Stimulated activated naive CD8-positive, alpha-beta T cell treated with anti-CD3 and anti-CD28 coated beads, Interleukin-15, amount 100 ng/mL, for 72 hours (primary cell): ENCODE measurements at regions not wholly inside any gene's neighbourhood (a gene's known extent, or its start where the extent isn't known, plus 50 kb on each side); places are given as distances from the start of the nearest gene placed in this dataset.

Experiments
- ATAC-seq: fragments of 150-1000 bp; cut with Tn5 transposase; 2 replicates; pipeline ENCODE4 v1.10.0; 2021; ENCODE audit warnings: mild to moderate bottlenecking, moderate library complexity
- DNase-seq, 2 donors: peaks; one replicate each; pipeline ENCODE4 v3.0.0; 2021 to 2022
- H3K27ac Mint-ChIP-seq, 2 donors: one replicate each; pipeline ENCODE4 v1.8.0; 2022; ENCODE audit warnings: mild to moderate bottlenecking in 2 of 2, mixed read lengths in 2 of 2, moderate library complexity in 2 of 2
- H3K27me3 Mint-ChIP-seq: one replicate; pipeline ENCODE4 v1.8.0; 2022; ENCODE audit warnings: mixed read lengths
- H3K4me1 Mint-ChIP-seq: one replicate; pipeline ENCODE4 v1.8.0; 2022; ENCODE audit warnings: mild to moderate bottlenecking, mixed read lengths
- H3K4me3 Mint-ChIP-seq, 2 donors: one replicate each; pipeline ENCODE4 v1.8.0; 2022; ENCODE audit warnings: mild to moderate bottlenecking in 2 of 2, mixed read lengths in 2 of 2, moderate library complexity in 1 of 2
- H3K9me3 Mint-ChIP-seq, 2 donors: one replicate each; pipeline ENCODE4 v1.8.0; 2022; ENCODE audit warnings: mixed read lengths in 2 of 2

DNA sequence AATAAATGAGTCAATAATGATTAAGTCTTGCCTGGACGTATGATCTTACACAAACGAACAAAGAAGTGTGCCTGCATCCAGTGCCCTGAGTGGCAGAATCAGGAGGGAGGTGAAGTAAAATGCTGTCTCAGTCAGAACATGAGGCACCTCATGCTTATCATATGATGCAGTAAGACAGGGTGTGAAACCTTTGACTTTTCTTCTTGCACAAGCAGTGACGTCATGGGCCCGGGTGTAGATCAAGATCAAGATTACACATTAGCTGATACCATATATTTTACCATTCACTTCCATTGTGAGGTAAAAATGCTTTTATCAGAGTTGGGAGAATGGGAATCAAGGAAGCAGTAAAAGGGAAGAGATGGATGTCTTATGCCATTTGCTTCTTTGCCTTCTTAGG lies 291.6 kb upstream of the PLSCR5 start:
- Mint-ChIP-seq H3K27ac (no peak overlapping the region), H3K27me3 (no peaks in the 10 kb centered on the region), H3K9me3 (no peaks in the 10 kb centered on the region), H3K4me3 (no peak overlapping the region), H3K4me1 (no peaks in the 10 kb centered on the region)
- ATAC-seq (no peak), DNase-seq (no peak)

DNA sequence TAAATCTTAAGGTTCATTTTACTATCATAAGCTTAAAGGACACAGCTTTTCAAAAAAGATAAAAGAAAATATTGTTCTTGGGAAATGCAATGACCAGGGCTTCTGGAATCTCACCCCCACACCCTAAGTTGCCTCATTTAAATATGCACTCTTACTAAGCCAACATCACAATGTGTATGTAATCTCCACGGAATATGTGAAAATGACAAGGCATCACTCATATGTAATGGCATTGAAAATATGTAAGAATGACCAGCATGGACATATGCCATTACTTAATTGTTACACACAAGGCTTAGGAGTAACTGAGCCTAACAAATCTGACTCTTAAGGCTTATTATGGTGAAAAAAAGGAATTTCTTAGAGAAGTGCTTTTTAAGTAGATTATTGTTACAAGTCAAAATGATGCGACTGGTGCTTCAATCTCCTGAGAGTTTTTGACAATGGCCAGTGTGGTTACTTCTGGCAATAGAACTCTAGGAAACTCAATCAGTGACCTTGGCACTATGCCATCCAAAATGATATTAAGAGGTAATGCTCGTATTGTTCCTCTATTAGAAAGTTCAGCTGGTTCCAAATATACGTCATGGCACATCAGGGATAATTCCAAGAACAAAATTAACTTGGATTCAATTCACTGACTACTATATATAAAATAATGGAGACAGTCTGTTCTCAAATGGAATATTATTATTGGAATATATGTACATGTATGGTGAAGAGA lies 290.0 kb upstream of the PLSCR5 start:
- DNase-seq (no peak), ATAC-seq (no peak)
- no peaks in the 10 kb centered on the region for H3K9me3 Mint-ChIP-seq
- H3K27ac Mint-ChIP-seq = no peak overlapping the region
- no peaks in the 10 kb centered on the region for H3K27me3 Mint-ChIP-seq
- no peaks in the 10 kb centered on the region for H3K4me1 Mint-ChIP-seq
- H3K4me3 Mint-ChIP-seq = no peak overlapping the region

DNA sequence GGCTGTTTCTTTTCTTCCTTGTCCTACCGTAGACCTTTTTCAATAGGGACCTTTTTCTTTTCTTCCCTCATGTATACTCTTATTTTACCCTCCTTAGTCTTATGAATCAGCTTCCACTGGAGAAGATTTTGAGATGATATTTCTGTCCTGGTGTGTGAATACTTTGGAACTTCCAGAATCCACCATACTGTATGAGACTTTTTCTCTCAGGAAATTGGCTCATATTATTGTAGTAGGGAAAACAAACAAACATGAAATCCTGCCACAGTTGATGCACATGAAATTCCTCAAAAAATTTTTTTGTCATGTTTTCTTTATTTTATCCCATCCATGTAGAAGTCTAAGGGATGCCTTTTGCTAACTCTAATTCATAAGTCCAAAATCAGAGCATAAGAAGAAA lies 289.3 kb upstream of the PLSCR5 start:
- DNase-seq = no peak
- no peaks in the 10 kb centered on the region for H3K4me1 Mint-ChIP-seq
- no peak overlapping the region for H3K4me3 Mint-ChIP-seq

DNA sequence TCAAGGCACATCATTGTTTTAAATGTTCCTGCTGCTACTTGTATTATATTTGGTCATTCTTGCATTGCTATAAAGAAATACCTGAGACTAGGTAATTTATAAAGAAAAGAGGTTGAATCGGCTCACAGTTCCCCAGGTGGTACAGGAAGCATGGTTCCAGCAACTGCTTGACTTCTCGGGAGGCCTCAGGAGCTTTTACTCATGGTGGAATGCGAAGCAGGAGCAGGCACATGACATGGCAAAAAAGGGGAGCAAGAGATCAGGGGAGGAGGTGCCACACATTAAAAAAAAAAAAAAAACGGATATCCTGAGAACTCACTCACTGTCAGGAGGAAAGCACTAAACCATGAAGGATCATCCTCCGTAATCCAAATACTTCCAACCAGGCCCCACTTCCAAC lies 286.9 kb upstream of the PLSCR5 start:
- DNase-seq = no peak
- H3K27me3 Mint-ChIP-seq = no peaks in the 10 kb centered on the region
- H3K27ac Mint-ChIP-seq = no peak overlapping the region
- no peaks in the 10 kb centered on the region for H3K9me3 Mint-ChIP-seq
- H3K4me3 Mint-ChIP-seq = no peak overlapping the region
- ATAC-seq = no peak
- no peaks in the 10 kb centered on the region for H3K4me1 Mint-ChIP-seq

More for the DNA sequence above, 289.3 kb upstream of the PLSCR5 start:
- H3K9me3 Mint-ChIP-seq = no peaks in the 10 kb centered on the region
- ATAC-seq = no peak
- H3K27me3 Mint-ChIP-seq = no peaks in the 10 kb centered on the region
- H3K27ac Mint-ChIP-seq = no peak overlapping the region

DNA sequence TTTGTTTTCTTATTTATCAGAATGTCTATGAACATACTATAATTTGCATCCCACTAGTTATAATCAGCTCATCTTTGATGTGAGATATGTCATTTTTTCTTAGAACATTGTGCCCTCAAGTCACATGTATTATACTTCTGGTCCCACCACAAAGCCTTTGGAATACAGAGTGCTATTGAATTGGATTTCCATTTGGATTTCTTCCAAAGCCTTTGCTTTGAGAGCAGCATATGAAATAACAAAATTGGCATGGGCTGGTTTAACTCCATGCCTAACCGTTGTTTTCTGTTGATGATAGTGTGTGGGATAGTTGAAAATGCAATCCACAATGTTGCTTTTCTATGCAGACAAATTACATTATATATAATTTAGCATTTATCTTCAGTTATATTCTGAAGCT lies 284.5 kb upstream of the PLSCR5 start:
- DNase-seq (no peak), ATAC-seq (no peak)
- no peak overlapping the region for H3K4me3 Mint-ChIP-seq
- peaks cover 5 to 7% of the 10 kb centered on the region in 2 donors for H3K9me3 Mint-ChIP-seq
- H3K27ac Mint-ChIP-seq = no peak overlapping the region
- no peaks in the 10 kb centered on the region for H3K4me1 Mint-ChIP-seq
- H3K27me3 Mint-ChIP-seq = no peaks in the 10 kb centered on the region

DNA sequence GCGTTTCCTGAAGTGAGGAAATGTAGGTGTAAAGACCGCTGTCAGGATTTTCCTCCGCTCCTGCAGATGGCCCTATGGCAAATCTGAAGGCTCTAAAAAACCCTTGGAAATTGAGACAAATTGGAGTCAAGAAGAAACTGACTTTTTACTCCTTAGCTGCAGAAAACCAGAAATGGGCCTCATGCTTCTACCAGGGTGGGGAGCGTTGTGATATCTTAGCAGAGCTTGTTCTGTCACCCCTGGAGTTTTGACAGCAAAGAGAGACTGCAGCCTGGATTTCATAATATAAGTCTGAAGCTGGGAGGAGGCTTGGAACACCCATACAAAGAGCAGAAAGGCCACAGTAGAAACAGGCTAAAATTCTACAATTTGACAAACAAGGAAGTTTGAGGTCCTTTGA lies 283.0 kb upstream of the PLSCR5 start:
- Mint-ChIP-seq H3K27me3 (no peaks in the 10 kb centered on the region), H3K4me1 (no peaks in the 10 kb centered on the region), H3K4me3 (no peak overlapping the region), H3K9me3 (peaks cover 5 to 7% of the 10 kb centered on the region in 2 donors), H3K27ac (no peak overlapping the region)
- no peak for ATAC-seq
- DNase-seq = no peak

DNA sequence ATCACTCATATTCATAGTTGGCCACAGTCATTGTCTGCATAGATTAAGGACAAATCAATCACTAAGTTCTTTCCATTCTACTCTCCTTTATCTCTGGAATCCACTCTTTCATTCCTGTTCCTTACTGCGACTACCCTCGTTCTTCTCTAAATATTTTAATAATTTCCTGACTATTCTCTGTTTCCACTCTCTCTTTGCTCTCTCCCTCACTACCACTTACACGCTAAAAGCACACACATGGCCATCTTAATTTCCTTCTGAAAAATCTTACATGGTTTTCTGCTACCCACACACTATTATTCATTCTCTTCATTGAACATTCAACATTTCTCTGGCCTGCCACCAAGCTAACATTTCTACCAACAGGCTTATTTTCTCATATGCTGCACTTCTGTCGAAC lies 279.6 kb upstream of the PLSCR5 start:
- no peak overlapping the region for H3K27ac Mint-ChIP-seq
- no peak overlapping the region for H3K4me3 Mint-ChIP-seq
- no peaks in the 10 kb centered on the region for H3K4me1 Mint-ChIP-seq
- ATAC-seq (no peak), DNase-seq (no peak)
- H3K9me3 Mint-ChIP-seq = peaks cover 5 to 7% of the 10 kb centered on the region in 2 donors
- no peaks in the 10 kb centered on the region for H3K27me3 Mint-ChIP-seq

DNA sequence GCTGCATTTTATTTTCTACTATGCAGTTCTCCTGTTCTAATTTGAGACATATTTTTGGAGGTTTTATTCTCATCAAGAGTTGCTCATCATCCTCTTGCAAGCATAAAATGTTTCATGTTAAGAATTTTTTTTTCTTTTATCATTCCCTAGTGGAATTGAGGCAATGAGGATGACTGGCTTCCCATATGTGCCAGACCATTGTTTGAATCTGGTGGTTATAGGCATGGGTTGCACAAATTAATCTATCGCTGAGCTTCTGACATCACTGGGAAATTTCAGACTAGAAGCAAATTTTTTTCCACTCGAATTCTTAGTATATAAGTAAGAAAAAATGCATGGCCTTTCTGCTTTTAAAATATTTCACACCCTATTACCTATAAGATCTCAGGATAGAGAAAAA lies 279.1 kb upstream of the PLSCR5 start:
- DNase-seq (no peak), ATAC-seq (no peak)
- Mint-ChIP-seq H3K4me1 (no peaks in the 10 kb centered on the region), H3K9me3 (peaks cover 5 to 7% of the 10 kb centered on the region in 2 donors), H3K27me3 (no peaks in the 10 kb centered on the region), H3K27ac (no peak overlapping the region), H3K4me3 (no peak overlapping the region)

DNA sequence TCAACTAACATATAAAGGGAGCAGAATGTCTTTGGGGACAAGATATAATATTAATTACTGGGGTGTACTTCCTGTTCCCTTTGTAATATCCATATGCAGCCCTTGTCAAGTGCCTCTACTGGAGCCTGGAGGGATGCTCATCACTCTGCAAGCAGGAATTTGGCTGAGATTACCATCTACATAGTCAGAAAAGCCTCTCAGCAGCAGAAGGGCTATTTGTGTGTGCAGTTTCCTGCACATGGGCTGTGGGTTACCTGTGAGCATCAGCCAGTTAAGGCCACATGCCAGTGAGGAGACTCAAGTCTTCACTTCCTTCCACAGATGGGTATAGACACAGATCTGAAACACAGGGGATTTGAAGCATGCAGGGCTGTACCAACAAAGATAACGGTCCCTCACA lies 278.1 kb upstream of the PLSCR5 start:
- ATAC-seq = no peak
- Mint-ChIP-seq H3K4me1 (no peaks in the 10 kb centered on the region), H3K27me3 (no peaks in the 10 kb centered on the region), H3K4me3 (no peak overlapping the region), H3K9me3 (peaks cover 5 to 7% of the 10 kb centered on the region in 2 donors), H3K27ac (no peak overlapping the region)
- no peak for DNase-seq

DNA sequence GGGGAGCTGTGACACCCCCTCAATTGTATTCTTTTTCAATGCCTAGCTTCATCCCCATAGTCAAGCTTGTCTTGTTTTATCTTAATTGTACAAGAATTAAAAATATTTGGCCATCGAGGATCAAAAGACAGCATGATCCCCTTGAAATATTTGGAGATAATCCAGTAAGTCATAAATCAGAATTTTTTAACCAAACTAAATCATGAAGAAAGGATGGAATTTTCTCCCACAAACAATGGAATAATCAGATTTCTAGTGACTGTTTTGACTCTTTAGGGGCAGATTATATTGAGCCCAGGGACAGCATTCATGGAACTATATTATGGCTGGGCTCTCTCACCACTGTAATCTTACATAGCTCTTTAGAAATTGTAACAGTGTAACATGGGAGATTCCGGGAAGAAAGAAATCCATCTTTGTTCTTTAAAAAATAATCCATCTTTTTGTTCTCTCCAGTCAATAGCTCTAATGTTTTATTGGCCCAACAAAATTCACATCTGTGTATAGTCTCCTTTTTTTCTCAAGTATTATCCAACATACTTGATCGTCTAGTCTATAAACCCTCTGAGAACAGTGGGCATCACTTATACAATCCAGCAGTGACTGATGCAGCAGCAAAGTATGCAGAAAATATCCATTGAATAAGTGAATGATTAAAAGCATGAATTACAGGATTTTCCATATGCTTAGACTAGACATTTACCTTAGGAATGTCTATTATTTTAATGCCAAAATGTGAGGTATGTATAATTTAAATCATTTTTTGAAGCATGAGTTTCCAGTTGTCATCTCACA lies 277.0 kb upstream of the PLSCR5 start:
- DNase-seq (no peak), ATAC-seq (no peak)
- no peaks in the 10 kb centered on the region for H3K27me3 Mint-ChIP-seq
- H3K4me1 Mint-ChIP-seq = no peaks in the 10 kb centered on the region
- H3K27ac Mint-ChIP-seq = no peak overlapping the region
- H3K9me3 Mint-ChIP-seq = peaks cover 5 to 7% of the 10 kb centered on the region in 2 donors
- no peak overlapping the region for H3K4me3 Mint-ChIP-seq

DNA sequence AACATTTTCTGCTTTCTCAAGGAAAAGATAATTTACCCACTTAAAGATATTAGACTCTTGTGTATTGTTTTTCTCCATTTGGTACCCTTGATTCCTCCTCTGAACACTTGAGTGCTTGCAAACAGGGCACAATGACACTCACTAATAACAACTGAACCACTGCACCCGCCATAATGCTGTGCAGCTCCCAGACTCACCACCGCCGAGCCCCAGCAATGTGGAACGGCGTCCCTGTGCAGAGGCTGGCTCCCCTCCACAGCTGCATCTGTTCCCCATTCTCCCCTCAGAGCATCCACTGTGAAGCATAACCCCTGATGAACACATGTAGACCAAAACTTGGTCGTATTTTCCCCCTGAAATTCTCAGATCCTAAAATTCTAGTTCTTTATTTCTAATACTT lies 276.2 kb upstream of the PLSCR5 start:
- no peak for ATAC-seq
- Mint-ChIP-seq H3K4me3 (no peak overlapping the region), H3K27me3 (no peaks in the 10 kb centered on the region), H3K9me3 (peaks cover 5 to 7% of the 10 kb centered on the region in 2 donors), H3K27ac (no peak overlapping the region), H3K4me1 (no peaks in the 10 kb centered on the region)
- DNase-seq = no peak

DNA sequence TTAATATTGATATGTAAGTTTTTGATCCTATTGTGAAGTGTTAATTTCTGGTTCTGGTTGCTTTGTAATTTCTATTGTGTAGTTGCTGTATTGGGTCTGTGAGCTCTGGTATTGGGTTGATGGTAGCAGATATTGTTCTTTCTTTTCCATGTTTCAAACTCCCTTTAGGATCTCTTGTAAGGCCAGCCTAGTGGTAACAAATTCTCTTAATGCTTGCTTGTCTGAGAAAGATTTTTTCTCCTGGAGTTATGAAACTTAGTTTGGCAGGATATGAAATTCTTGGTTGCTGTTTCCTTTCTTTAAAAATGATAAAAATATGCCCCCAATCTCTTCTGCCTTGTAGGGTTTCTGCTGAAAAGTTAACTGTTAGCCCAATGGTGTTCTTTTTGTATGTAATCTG lies 268.6 kb upstream of the PLSCR5 start:
- ATAC-seq (no peak), DNase-seq (no peak)
- no peaks in the 10 kb centered on the region for H3K27me3 Mint-ChIP-seq
- H3K4me1 Mint-ChIP-seq = no peaks in the 10 kb centered on the region
- peaks cover 30 to 40% of the 10 kb centered on the region in 2 donors for H3K9me3 Mint-ChIP-seq
- no peak overlapping the region for H3K4me3 Mint-ChIP-seq
- H3K27ac Mint-ChIP-seq = no peak overlapping the region

DNA sequence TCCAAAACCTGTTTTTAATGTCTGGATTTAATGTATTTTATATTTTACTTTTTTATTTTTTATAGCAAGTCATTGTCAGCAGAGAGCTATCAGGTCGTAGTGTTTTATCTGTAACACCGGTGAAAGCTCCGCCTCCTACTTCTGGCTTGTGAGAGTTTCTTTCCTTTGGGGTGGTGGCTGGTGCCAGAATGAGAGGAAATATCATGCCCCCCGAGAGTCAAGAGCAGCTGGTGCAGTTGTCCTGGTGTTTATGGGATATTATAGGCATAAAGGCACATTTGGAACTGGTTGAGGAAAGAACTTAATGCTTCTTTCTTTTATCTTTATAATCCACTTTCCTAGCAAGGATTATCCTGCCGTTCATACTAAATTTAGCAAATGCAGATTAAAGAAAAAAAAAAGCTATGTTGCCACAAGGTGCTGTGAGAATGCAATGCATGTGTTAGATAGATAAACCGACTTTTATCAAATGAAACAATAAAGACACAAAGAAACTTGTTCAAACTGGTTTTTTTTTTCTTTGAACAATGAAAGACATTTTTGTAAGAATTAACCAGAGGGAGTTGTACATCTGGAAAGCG lies 260.1 kb upstream of the PLSCR5 start:
- H3K27me3 Mint-ChIP-seq = no peaks in the 10 kb centered on the region
- DNase-seq (no peak), ATAC-seq (no peak)

DNA sequence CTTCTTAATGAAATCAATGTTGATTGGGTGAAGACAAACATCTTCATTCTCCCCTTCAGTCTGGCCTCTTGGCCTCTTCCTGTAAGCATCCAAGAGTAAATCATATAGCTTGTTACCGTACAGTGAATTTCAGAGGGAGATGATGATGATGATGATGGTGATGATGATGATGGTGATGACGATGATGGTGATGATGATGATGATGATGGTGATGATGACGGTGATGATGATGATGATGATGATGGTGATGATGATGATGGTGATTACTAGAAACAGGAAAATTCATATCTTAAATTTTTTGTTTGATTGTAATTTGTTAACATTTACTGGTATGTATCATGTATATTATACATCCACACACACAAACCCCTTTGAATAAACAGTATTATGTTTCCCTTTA lies 256.1 kb upstream of the PLSCR5 start:
- Mint-ChIP-seq H3K9me3 (peaks cover 4 to 5% of the 10 kb centered on the region in 2 donors), H3K4me1 (no peaks in the 10 kb centered on the region), H3K27me3 (no peaks in the 10 kb centered on the region), H3K4me3 (no peak overlapping the region), H3K27ac (no peak overlapping the region)
- no peak for ATAC-seq
- DNase-seq = no peak

More for the DNA sequence above, 260.1 kb upstream of the PLSCR5 start:
- H3K27ac Mint-ChIP-seq = no peak overlapping the region
- no peaks in the 10 kb centered on the region for H3K4me1 Mint-ChIP-seq
- peaks cover 0 to 4% of the 10 kb centered on the region in 2 donors for H3K9me3 Mint-ChIP-seq
- H3K4me3 Mint-ChIP-seq = no peak overlapping the region

DNA sequence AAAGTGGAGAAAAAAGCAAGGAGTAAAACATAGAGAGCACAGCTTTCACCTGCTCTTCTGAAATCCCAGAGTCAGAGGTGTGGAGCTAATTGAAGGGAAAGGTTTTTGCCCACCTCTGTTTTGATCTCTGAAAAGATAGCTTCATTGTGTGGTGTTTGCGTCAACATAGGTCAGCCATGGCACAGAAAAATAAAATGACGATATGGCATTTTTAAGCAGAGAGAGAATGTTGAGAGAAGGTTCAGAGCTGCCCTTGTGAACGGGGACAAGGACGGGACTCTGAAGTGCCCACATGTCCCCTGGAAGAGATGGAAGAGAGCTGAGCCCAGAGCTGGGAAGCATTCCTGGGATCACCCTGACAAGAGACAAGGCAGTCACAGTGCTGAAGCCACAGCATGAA lies 249.4 kb upstream of the PLSCR5 start:
- Mint-ChIP-seq H3K9me3 (peaks cover 9 to 17% of the 10 kb centered on the region in 2 donors), H3K27me3 (no peaks in the 10 kb centered on the region), H3K4me1 (no peaks in the 10 kb centered on the region), H3K4me3 (no peak overlapping the region), H3K27ac (no peak overlapping the region)
- DNase-seq (no peak), ATAC-seq (no peak)

DNA sequence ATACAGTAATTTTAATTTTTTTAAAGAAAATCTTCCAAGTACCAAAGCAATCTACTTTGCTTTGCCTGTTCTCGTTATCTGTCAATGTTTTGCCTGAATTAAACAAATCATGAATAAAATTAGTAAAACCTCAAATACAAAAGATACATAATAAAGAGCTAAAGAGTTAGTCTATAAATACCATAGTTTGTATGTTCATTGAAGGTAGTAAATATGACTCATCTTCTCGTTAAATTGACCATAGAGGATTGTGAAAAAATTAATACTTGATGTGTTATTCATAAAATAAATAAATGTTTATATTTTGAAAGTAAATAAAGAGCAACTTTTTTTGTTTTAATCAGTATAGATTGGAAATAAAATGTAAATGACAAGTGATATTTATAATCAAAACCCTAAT lies 246.5 kb upstream of the PLSCR5 start:
- no peak overlapping the region for H3K27ac Mint-ChIP-seq
- H3K27me3 Mint-ChIP-seq = no peaks in the 10 kb centered on the region
- H3K4me1 Mint-ChIP-seq = no peaks in the 10 kb centered on the region
- no peak for ATAC-seq
- no peak for DNase-seq
- no peak overlapping the region for H3K4me3 Mint-ChIP-seq
- peaks cover 9 to 16% of the 10 kb centered on the region in 2 donors for H3K9me3 Mint-ChIP-seq
